SH-SY5Y (cell line): ENCODE measurements at regions not wholly inside any gene's neighbourhood (a gene's known extent, or its start where the extent isn't known, plus 50 kb on each side); places are given as distances from the start of the nearest gene placed in this dataset.

Experiments
- GATA2 ChIP-seq: IDR thresholded peaks from 2 replicates; pipeline ENCODE4 v1.6.1; 2011; ENCODE audit warnings: mild to moderate bottlenecking, low read depth, low read length
- GATA3 ChIP-seq: IDR thresholded peaks from 2 replicates; pipeline ENCODE4 v1.6.1; 2011; ENCODE audit warnings: low read depth, mild to moderate bottlenecking, low read length, moderate library complexity

GRCh38 chr1:59161136-59161535 lies 135.8 kb upstream of the FGGY start:
- TF ChIP-seq GATA3 = no peak
- TF ChIP-seq GATA2 = no peak
